Right atrium auricular region (tissue), 2 donors: ENCODE measurements at regions not wholly inside any gene's neighbourhood (a gene's known extent, or its start where the extent isn't known, plus 50 kb on each side); places are given as distances from the start of the nearest gene placed in this dataset.

Source experiments
- DNase-seq: peaks from one replicate; pipeline ENCODE4 v3.0.0-alpha.2; 2019; ENCODE audit warnings: low spot score
- H3K27ac ChIP-seq, 2 donors: fragments of 200-600 bp; sonication (generic); 1 replicate in 1 of 2; 2 replicates in 1 of 2; pipeline ENCODE4 v1.5.1; 2016 to 2019
- H3K27me3 ChIP-seq, 2 donors: fragments of 200-600 bp; sonication (generic); one replicate each; pipeline versions ENCODE4 v1.5.1 to v1.6.0; 2017 to 2019
- H3K36me3 ChIP-seq: fragments of 200-600 bp; sonication (generic); one replicate; pipeline ENCODE4 v1.5.1; 2016
- H3K4me1 ChIP-seq, 2 donors: fragments of 200-600 bp; sonication (generic); one replicate each; pipeline versions ENCODE4 v1.5.1 to v1.6.0; 2017 to 2019
- H3K4me3 ChIP-seq, 2 donors: fragments of 200-600 bp; sonication (generic); 1 replicate in 1 of 2; 2 replicates in 1 of 2; pipeline ENCODE4 v1.5.1; 2017 to 2019; ENCODE audit warnings: mild to moderate bottlenecking in 1 of 2, moderate library complexity in 1 of 2
- H3K9me3 ChIP-seq, 2 donors: fragments of 200-600 bp; sonication (generic); one replicate each; pipeline ENCODE4 v1.5.1; 2019
- CTCF ChIP-seq, 2 donors: fragments of 200-600 bp; sonication (generic); IDR thresholded peaks; one replicate each; pipeline ENCODE4 v1.5.1; 2019; ENCODE audit warnings: antibody characterized with exemption in 2 of 2

GRCh38 chr9:135301271-135302263 lies 178.0 kb upstream of the PPP1R26 start:
- TF ChIP-seq CTCF (IDR thresholded peaks at IDR 0.05): no peak

GRCh38 chr9:135302329-135303279 lies 177.0 kb upstream of the PPP1R26 start:
- Histone ChIP-seq H3K36me3 (no peaks in the 10 kb centered on the region), H3K27me3 (no peaks in the 10 kb centered on the region), H3K27ac (no peak overlapping the region), H3K9me3 (no peaks in the 10 kb centered on the region), H3K4me3 (no peak overlapping the region), H3K4me1 (no peaks in the 10 kb centered on the region)
- no peak for DNase-seq
- TF ChIP-seq CTCF (IDR thresholded peaks at IDR 0.05): no peak

More at GRCh38 chr9:135301271-135302263, 178.0 kb upstream of the PPP1R26 start:
- Histone ChIP-seq H3K9me3 (no peaks in the 10 kb centered on the region), H3K4me3 (no peak overlapping the region), H3K4me1 (no peaks in the 10 kb centered on the region), H3K27me3 (no peaks in the 10 kb centered on the region), H3K27ac (no peak overlapping the region), H3K36me3 (no peaks in the 10 kb centered on the region)
- no peak for DNase-seq

- TF ChIP-seq CTCF (IDR thresholded peaks at IDR 0.05): no peak
- H3K36me3 ChIP-seq: no peaks in the 10 kb centered on the region
- no peak overlapping the region for H3K27ac ChIP-seq
- no peaks in the 10 kb centered on the region for H3K9me3 ChIP-seq
- no peaks in the 10 kb centered on the region for H3K4me1 ChIP-seq
- H3K27me3 ChIP-seq: no peaks in the 10 kb centered on the region
- DNase-seq: no peak
- no peak overlapping the region for H3K4me3 ChIP-seq
Observed at GRCh38 chr9:135303280-135303647, 176.3 kb upstream of the PPP1R26 start.

DNA sequence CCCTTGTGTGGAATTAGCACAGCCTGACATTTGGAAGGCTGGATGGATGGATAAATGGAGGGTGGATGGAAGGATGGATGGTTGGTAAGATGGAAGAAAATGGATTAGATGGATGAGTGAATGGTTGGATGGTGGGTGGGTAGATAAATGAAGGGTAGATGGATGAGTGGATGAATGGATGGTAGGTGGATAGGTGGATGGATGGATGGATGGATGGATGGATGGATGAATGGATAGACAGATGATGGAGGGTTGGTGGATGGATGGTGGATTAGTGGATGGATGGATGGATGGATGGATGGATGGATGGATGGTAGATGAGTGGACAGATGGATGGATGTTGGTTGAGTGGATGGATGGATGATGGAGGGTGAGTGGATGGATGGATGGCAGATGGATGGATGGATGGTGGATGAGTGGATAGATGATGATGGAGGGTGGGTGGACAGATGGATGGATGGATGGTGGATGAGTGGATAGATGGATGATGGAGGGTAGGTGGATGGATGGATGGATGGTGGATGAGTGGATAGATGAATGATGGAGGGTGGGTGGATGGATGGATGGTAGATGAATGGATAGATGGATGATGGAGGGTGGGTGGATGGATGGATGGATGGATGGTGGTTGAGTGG lies 175.6 kb upstream of the PPP1R26 start:
- TF ChIP-seq CTCF (IDR thresholded peaks at IDR 0.05): no peak
- H3K9me3 ChIP-seq: no peaks in the 10 kb centered on the region
- no peak for DNase-seq
- H3K27me3 ChIP-seq: no peaks in the 10 kb centered on the region
- H3K36me3 ChIP-seq: no peaks in the 10 kb centered on the region
- no peak overlapping the region for H3K27ac ChIP-seq
- H3K4me1 ChIP-seq: no peaks in the 10 kb centered on the region
- H3K4me3 ChIP-seq: no peak overlapping the region

DNA sequence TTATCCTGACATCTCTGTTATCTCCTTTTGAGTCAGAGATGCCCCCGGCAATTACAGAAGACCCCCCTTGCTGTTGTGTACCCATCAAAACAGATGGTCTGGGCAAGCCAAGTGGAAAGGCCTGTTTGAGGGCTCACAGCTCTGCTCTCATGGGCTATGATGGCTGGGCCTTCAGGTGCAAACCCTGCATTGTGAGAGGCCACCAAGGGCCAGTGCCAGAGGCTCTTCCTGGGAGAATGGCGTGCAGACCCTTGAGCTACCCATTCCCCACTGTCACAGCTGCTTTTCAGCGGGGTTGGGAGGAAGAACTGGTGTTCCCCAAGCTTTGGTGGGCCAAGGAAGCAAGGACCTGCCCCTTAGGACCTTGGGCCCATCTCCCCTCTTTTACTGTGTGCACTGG lies 174.7 kb upstream of the PPP1R26 start:
- H3K9me3 ChIP-seq: no peaks in the 10 kb centered on the region
- no peak overlapping the region for H3K27ac ChIP-seq
- H3K4me3 ChIP-seq: no peak overlapping the region
- no peaks in the 10 kb centered on the region for H3K4me1 ChIP-seq
- no peaks in the 10 kb centered on the region for H3K36me3 ChIP-seq
- no peaks in the 10 kb centered on the region for H3K27me3 ChIP-seq
- no peak for DNase-seq
- TF ChIP-seq CTCF (IDR thresholded peaks at IDR 0.05): no peak
